OCI-LY3 (cell line): ENCODE measurements at regions not wholly inside any gene's neighbourhood (a gene's known extent, or its start where the extent isn't known, plus 50 kb on each side); places are given as distances from the start of the nearest gene placed in this dataset.
"Not testable (repeated sequence)": the region's sequence is repeated elsewhere in the genome, so short reads cannot be mapped to it uniquely, and the experiment has no call there.

Source experiments
- CTCF ChIP-seq: fragments of 200-600, 300-600 bp; sonication (generic); IDR thresholded peaks from 2 replicates; pipeline ENCODE4 v1.5.1; 2014; ENCODE audit warnings: antibody characterized with exemption, low read length, low read depth
- EZH2phosphoT487 ChIP-seq: fragments of 200-600 bp; shearing (Covaris generic); IDR thresholded peaks from 2 replicates; pipeline ENCODE4 v1.6.1; 2018; ENCODE audit warnings: antibody characterized with exemption, mixed run types, low read depth

- TF ChIP-seq CTCF: 0 out of 2 replicates have a peak, but pooled peaks have one; percentile 6
- TF ChIP-seq EZH2phosphoT487: not testable (repeated sequence)
These were observed 1793.4 kb downstream of the OLFM4 start for GRCh38 chr13:54821938-54822470.
